Fibroblast of lung (primary cell): ENCODE measurements at regions not wholly inside any gene's neighbourhood (a gene's known extent, or its start where the extent isn't known, plus 50 kb on each side); places are given as distances from the start of the nearest gene placed in this dataset.

ENCODE experiments used
- EZH2 ChIP-seq: IDR thresholded peaks from 2 replicates; pipeline ENCODE4 v1.5.1; 2012; ENCODE audit warnings: low read length, control low read depth, mild to moderate bottlenecking; ENCODE audit errors: missing control alignments
- TF ChIP-seq, protein P1 (sequence below), 2 donors: IDR thresholded peaks in 1 of 2; conservative IDR thresholded peaks in 1 of 2; 1 replicate in 1 of 2; 2 replicates in 1 of 2; pipeline ENCODE4 v1.5.1; 2011 to 2012; ENCODE audit warnings: low read length in 2 of 2, control low read depth in 1 of 2, inconsistent platforms in 1 of 2, low read depth in 1 of 2, mild to moderate bottlenecking in 1 of 2

GRCh38 chr3:106624154-106624553 is 753.1 kb upstream of the CCDC54 start:
- TF ChIP-seq, protein P1, sequence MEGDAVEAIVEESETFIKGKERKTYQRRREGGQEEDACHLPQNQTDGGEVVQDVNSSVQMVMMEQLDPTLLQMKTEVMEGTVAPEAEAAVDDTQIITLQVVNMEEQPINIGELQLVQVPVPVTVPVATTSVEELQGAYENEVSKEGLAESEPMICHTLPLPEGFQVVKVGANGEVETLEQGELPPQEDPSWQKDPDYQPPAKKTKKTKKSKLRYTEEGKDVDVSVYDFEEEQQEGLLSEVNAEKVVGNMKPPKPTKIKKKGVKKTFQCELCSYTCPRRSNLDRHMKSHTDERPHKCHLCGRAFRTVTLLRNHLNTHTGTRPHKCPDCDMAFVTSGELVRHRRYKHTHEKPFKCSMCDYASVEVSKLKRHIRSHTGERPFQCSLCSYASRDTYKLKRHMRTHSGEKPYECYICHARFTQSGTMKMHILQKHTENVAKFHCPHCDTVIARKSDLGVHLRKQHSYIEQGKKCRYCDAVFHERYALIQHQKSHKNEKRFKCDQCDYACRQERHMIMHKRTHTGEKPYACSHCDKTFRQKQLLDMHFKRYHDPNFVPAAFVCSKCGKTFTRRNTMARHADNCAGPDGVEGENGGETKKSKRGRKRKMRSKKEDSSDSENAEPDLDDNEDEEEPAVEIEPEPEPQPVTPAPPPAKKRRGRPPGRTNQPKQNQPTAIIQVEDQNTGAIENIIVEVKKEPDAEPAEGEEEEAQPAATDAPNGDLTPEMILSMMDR (conservative IDR thresholded peaks at IDR 0.05 in 1 of 2, IDR thresholded peaks at IDR 0.05 in 1 of 2; ENCODE audit: low read depth in 1 of 2, low read length in 2 of 2) = no peak
- no peak for TF ChIP-seq EZH2
